ENCODE measurements at regions not wholly inside any gene's neighbourhood (a gene's known extent, or its start where the extent isn't known, plus 50 kb on each side); places are given as distances from the start of the nearest gene placed in this dataset.

DNA sequence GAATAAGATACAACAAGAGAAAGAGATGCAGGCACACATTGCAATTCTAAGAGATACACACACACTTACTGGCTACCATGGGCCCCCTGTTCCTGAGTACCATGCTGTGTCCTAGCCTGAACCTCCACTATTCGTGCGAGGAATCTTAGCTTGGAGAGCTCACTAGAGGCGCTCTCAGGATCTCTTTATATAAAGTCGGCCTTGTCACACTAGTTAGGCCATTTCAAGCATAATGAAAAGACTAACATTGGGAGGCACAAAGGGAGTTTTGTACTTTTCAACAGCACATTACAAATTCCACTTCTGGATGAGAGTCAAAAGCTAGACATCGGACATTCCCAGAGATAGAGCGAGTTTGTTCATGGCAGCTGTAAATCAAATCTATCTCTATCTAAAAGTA is 365.2 kb downstream of the DSEL start:
- no peaks in the 10 kb centered on the region for H3K79me1 ChIP-seq (replicated peaks; ENCODE audit: low read length, poor library complexity, severe bottlenecking)
- no peak overlapping the region for H4K91ac ChIP-seq (ENCODE audit: low read length)
- H3K9me3 ChIP-seq (ENCODE audit: control insufficient read depth, low read length) = no peaks in the 10 kb centered on the region
- no peak overlapping the region for H3K14ac ChIP-seq (ENCODE audit: low read length in 2 of 2)
- no peak overlapping the region for H2BK120ac ChIP-seq (ENCODE audit: low read depth, low read length)
- H3K18ac ChIP-seq (ENCODE audit: low read depth in 1 of 2, low read length in 2 of 2) = no peak overlapping the region
- no peak overlapping the region for H3K4me3 ChIP-seq (ENCODE audit: insufficient read depth in 1 of 2, low read depth in 1 of 2, low read length in 2 of 2)
- H2BK15ac ChIP-seq (ENCODE audit: low read depth, poor library complexity, severe bottlenecking) = no peak overlapping the region
- H3K36me3 ChIP-seq (ENCODE audit: control insufficient read depth in 1 of 2, insufficient read depth in 2 of 2, low read depth in 1 of 2, low read length in 2 of 2) = no peaks in the 10 kb centered on the region
- H3K4me1 ChIP-seq (ENCODE audit: control insufficient read depth, insufficient read depth, low read depth, low read length) = no peaks in the 10 kb centered on the region
- no peak for DNase-seq
- no peak overlapping the region for H2BK5ac ChIP-seq (ENCODE audit: low read depth, low read length, poor library complexity, severe bottlenecking)
- no peak overlapping the region for H3K9ac ChIP-seq (ENCODE audit: low read length)
- no peak overlapping the region for H2AFZ ChIP-seq (ENCODE audit: low read depth, low read length)
- H3K27ac ChIP-seq (ENCODE audit: low read length, poor library complexity, severe bottlenecking) = no peak overlapping the region
- H3K4me2 ChIP-seq (ENCODE audit: low read length, poor library complexity, severe bottlenecking) = no peak overlapping the region
- no peak overlapping the region for H4K8ac ChIP-seq (ENCODE audit: low read length)
- no peak overlapping the region for H2AK5ac ChIP-seq (ENCODE audit: low read length, severe bottlenecking)
- H2BK12ac ChIP-seq (ENCODE audit: low read length in 2 of 2) = no peak overlapping the region
- H3K4ac ChIP-seq (ENCODE audit: low read depth in 1 of 2, low read length in 2 of 2) = no peak overlapping the region
- H3K23ac ChIP-seq (ENCODE audit: low read length in 2 of 2) = no peak overlapping the region
- H3K27me3 ChIP-seq (ENCODE audit: control insufficient read depth in 1 of 2, insufficient read depth in 1 of 2, low read length in 2 of 2) = no peaks in the 10 kb centered on the region
- 98% methylated on average over 6 of the region's 6 CpGs for WGBS

GRCh38 chr18:67145586-67146292 is 370.8 kb downstream of the DSEL start:
- H3K79me1 ChIP-seq (replicated peaks; ENCODE audit: low read length, poor library complexity, severe bottlenecking) = no peaks in the 10 kb centered on the region
- DNase-seq = no peak
- H3K4me1 ChIP-seq (ENCODE audit: control insufficient read depth, insufficient read depth, low read depth, low read length) = no peaks in the 10 kb centered on the region
- H3K4ac ChIP-seq (ENCODE audit: low read depth in 1 of 2, low read length in 2 of 2) = no peak overlapping the region
- H2AK5ac ChIP-seq (ENCODE audit: low read length, severe bottlenecking) = no peak overlapping the region
- no peak overlapping the region for H3K4me3 ChIP-seq (ENCODE audit: insufficient read depth in 1 of 2, low read depth in 1 of 2, low read length in 2 of 2)
- H2AFZ ChIP-seq (ENCODE audit: low read depth, low read length) = no peak overlapping the region
- no peak overlapping the region for H2BK5ac ChIP-seq (ENCODE audit: low read depth, low read length, poor library complexity, severe bottlenecking)
- no peak overlapping the region for H3K23ac ChIP-seq (ENCODE audit: low read length in 2 of 2)
- no peak overlapping the region for H2BK12ac ChIP-seq (ENCODE audit: low read length in 2 of 2)
- H3K9ac ChIP-seq (ENCODE audit: low read length) = no peak overlapping the region
- H3K4me2 ChIP-seq (ENCODE audit: low read length, poor library complexity, severe bottlenecking) = no peak overlapping the region
- H4K91ac ChIP-seq (ENCODE audit: low read length) = no peak overlapping the region
- H2BK120ac ChIP-seq (ENCODE audit: low read depth, low read length) = no peak overlapping the region
- no peaks in the 10 kb centered on the region for H3K36me3 ChIP-seq (ENCODE audit: control insufficient read depth in 1 of 2, insufficient read depth in 2 of 2, low read depth in 1 of 2, low read length in 2 of 2)
- H3K27ac ChIP-seq (ENCODE audit: low read length, poor library complexity, severe bottlenecking) = no peak overlapping the region
- no peak overlapping the region for H3K14ac ChIP-seq (ENCODE audit: low read length in 2 of 2)
- H4K8ac ChIP-seq (ENCODE audit: low read length) = no peak overlapping the region
- H2BK15ac ChIP-seq (ENCODE audit: low read depth, poor library complexity, severe bottlenecking) = no peak overlapping the region
- no peaks in the 10 kb centered on the region for H3K27me3 ChIP-seq (ENCODE audit: control insufficient read depth in 1 of 2, insufficient read depth in 1 of 2, low read length in 2 of 2)
- 92% methylated on average over 6 of the region's 9 CpGs for WGBS
- H3K18ac ChIP-seq (ENCODE audit: low read depth in 1 of 2, low read length in 2 of 2) = no peak overlapping the region
- no peaks in the 10 kb centered on the region for H3K9me3 ChIP-seq (ENCODE audit: control insufficient read depth, low read length)

DNA sequence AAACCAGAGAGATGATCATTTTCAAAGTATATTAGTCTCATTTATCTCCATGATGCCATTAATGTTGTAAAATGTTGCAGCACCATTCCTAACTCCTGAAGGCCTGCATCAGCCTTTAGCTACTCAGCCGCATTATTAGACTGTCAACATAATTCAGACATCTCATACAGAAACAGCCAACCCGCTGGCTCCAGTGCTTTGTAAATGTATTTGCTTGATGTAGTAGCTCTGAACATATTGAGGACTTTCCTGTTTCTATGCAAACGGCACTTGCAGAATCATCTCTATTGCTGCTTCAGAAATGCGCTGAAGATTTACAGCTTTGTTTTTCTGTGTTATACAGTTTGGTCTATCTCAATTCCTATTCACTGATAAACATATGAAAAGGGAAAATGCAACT is 372.2 kb downstream of the DSEL start:
- H3K36me3 ChIP-seq (ENCODE audit: control insufficient read depth in 1 of 2, insufficient read depth in 2 of 2, low read depth in 1 of 2, low read length in 2 of 2) = no peaks in the 10 kb centered on the region
- no peak overlapping the region for H2BK5ac ChIP-seq (ENCODE audit: low read depth, low read length, poor library complexity, severe bottlenecking)
- no peak overlapping the region for H4K8ac ChIP-seq (ENCODE audit: low read length)
- H3K9ac ChIP-seq (ENCODE audit: low read length) = no peak overlapping the region
- H2AFZ ChIP-seq (ENCODE audit: low read depth, low read length) = no peak overlapping the region
- no peak overlapping the region for H3K23ac ChIP-seq (ENCODE audit: low read length in 2 of 2)
- no peak overlapping the region for H3K4me3 ChIP-seq (ENCODE audit: insufficient read depth in 1 of 2, low read depth in 1 of 2, low read length in 2 of 2)
- H3K14ac ChIP-seq (ENCODE audit: low read length in 2 of 2) = no peak overlapping the region
- no peak for DNase-seq
- no peak overlapping the region for H3K4me2 ChIP-seq (ENCODE audit: low read length, poor library complexity, severe bottlenecking)
- no peak overlapping the region for H2BK120ac ChIP-seq (ENCODE audit: low read depth, low read length)
- no peak overlapping the region for H4K91ac ChIP-seq (ENCODE audit: low read length)
- H2BK15ac ChIP-seq (ENCODE audit: low read depth, poor library complexity, severe bottlenecking) = no peak overlapping the region
- WGBS = 100% methylated on average over 1 of the region's 4 CpGs
- H2AK5ac ChIP-seq (ENCODE audit: low read length, severe bottlenecking) = no peak overlapping the region
- no peaks in the 10 kb centered on the region for H3K4me1 ChIP-seq (ENCODE audit: control insufficient read depth, insufficient read depth, low read depth, low read length)
- no peaks in the 10 kb centered on the region for H3K9me3 ChIP-seq (ENCODE audit: control insufficient read depth, low read length)
- H2BK12ac ChIP-seq (ENCODE audit: low read length in 2 of 2) = no peak overlapping the region
- H3K4ac ChIP-seq (ENCODE audit: low read depth in 1 of 2, low read length in 2 of 2) = no peak overlapping the region
- no peaks in the 10 kb centered on the region for H3K27me3 ChIP-seq (ENCODE audit: control insufficient read depth in 1 of 2, insufficient read depth in 1 of 2, low read length in 2 of 2)
- H3K79me1 ChIP-seq (replicated peaks; ENCODE audit: low read length, poor library complexity, severe bottlenecking) = no peaks in the 10 kb centered on the region
- H3K27ac ChIP-seq (ENCODE audit: low read length, poor library complexity, severe bottlenecking) = no peak overlapping the region
- no peak overlapping the region for H3K18ac ChIP-seq (ENCODE audit: low read depth in 1 of 2, low read length in 2 of 2)

DNA sequence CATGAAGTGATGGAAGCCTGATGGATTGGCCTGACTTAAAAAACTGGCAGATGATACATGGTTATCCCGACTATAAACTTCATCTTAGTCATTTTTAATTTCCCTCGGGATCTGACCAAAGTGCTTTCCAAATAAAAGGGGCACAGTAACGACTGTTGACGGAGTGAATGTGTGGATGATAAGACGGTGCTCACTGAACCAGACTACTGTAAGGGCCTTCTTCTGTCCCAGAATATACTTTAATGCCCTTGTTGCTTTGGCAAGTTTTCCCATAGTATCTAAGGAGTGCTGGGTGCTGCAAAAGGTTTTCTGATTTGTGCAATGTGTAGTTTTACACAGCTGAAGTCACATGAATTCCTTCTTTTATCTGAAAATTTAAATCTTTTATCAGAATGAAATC is 373.5 kb downstream of the DSEL start:
- Histone ChIP-seq H3K23ac (ENCODE audit: low read length in 2 of 2) (no peak overlapping the region), H2BK15ac (ENCODE audit: low read depth, poor library complexity, severe bottlenecking) (no peak overlapping the region), H3K9ac (ENCODE audit: low read length) (no peak overlapping the region), H3K4me3 (ENCODE audit: insufficient read depth in 1 of 2, low read depth in 1 of 2, low read length in 2 of 2) (no peak overlapping the region), H2BK12ac (ENCODE audit: low read length in 2 of 2) (no peak overlapping the region), H3K4me1 (ENCODE audit: control insufficient read depth, insufficient read depth, low read depth, low read length) (no peaks in the 10 kb centered on the region), H2BK5ac (ENCODE audit: low read depth, low read length, poor library complexity, severe bottlenecking) (no peak overlapping the region), H3K27ac (ENCODE audit: low read length, poor library complexity, severe bottlenecking) (no peak overlapping the region), H3K79me1 (replicated peaks; ENCODE audit: low read length, poor library complexity, severe bottlenecking) (no peaks in the 10 kb centered on the region), H2AK5ac (ENCODE audit: low read length, severe bottlenecking) (no peak overlapping the region), H3K9me3 (ENCODE audit: control insufficient read depth, low read length) (no peaks in the 10 kb centered on the region), H3K18ac (ENCODE audit: low read depth in 1 of 2, low read length in 2 of 2) (no peak overlapping the region), H3K4me2 (ENCODE audit: low read length, poor library complexity, severe bottlenecking) (no peak overlapping the region), H4K91ac (ENCODE audit: low read length) (no peak overlapping the region), H3K14ac (ENCODE audit: low read length in 2 of 2) (no peak overlapping the region), H3K27me3 (ENCODE audit: control insufficient read depth in 1 of 2, insufficient read depth in 1 of 2, low read length in 2 of 2) (no peaks in the 10 kb centered on the region), H4K8ac (ENCODE audit: low read length) (no peak overlapping the region), H2AFZ (ENCODE audit: low read depth, low read length) (no peak overlapping the region), H3K36me3 (ENCODE audit: control insufficient read depth in 1 of 2, insufficient read depth in 2 of 2, low read depth in 1 of 2, low read length in 2 of 2) (no peaks in the 10 kb centered on the region), H2BK120ac (ENCODE audit: low read depth, low read length) (no peak overlapping the region), H3K4ac (ENCODE audit: low read depth in 1 of 2, low read length in 2 of 2) (no peak overlapping the region)
- DNase-seq = no peak
- WGBS = 83% methylated on average over 4 of the region's 5 CpGs

Data from mesenchymal stem cell (in vitro differentiated cells and primary cell).